Suprapubic skin (tissue), 3 donors: ENCODE measurements at regions not wholly inside any gene's neighbourhood (a gene's known extent, or its start where the extent isn't known, plus 50 kb on each side); places are given as distances from the start of the nearest gene placed in this dataset.

Experiments used
- CTCF ChIP-seq, 2 donors: fragments of 200-600 bp in 1 of 2; fragments of 450-650 bp in 1 of 2; sonication (generic) in 1 of 2; IDR thresholded peaks; one replicate each; pipeline ENCODE4 v1.5.1; 2016 to 2019; ENCODE audit warnings: antibody characterized with exemption in 2 of 2, mild to moderate bottlenecking in 1 of 2, moderate library complexity in 1 of 2
- EP300 ChIP-seq: sonication (generic); formaldehyde crosslinking; IDR thresholded peaks from one replicate; pipeline ENCODE4 v1.6.1; 2017; ENCODE audit warnings: antibody characterized with exemption

GRCh38 chrX:46200413-46200812 lies 344.8 kb downstream of the ZNF674 start:
- TF ChIP-seq CTCF (IDR thresholded peaks at IDR 0.05) (no peak), EP300 (no peak)
